Sigmoid colon (tissue), 4 donors: ENCODE measurements at regions not wholly inside any gene's neighbourhood (a gene's known extent, or its start where the extent isn't known, plus 50 kb on each side); places are given as distances from the start of the nearest gene placed in this dataset.

Experiments used
- CTCF ChIP-seq, 4 experiments: fragments of 450-650 bp in 3 of 4; fragments of 200-600 bp in 1 of 4; IDR thresholded peaks; one replicate each; pipeline ENCODE4 v1.5.1; 2016 to 2019; ENCODE audit warnings: antibody characterized with exemption in 4 of 4, mild to moderate bottlenecking in 3 of 4, moderate library complexity in 2 of 4
- POLR2A ChIP-seq, 2 donors: fragments of 450-650 bp; IDR thresholded peaks; one replicate each; pipeline ENCODE4 v1.6.1; 2016; ENCODE audit warnings: antibody characterized with exemption in 2 of 2, mild to moderate bottlenecking in 2 of 2, moderate library complexity in 2 of 2
- POLR2AphosphoS5 ChIP-seq, 4 donors: sonication (generic); formaldehyde crosslinking; IDR thresholded peaks; one replicate each; pipeline ENCODE4 v1.6.1; 2017; ENCODE audit warnings: antibody characterized with exemption in 4 of 4

- no peak for TF ChIP-seq CTCF (IDR thresholded peaks at IDR 0.05)
- no peak for TF ChIP-seq POLR2A (IDR thresholded peaks at IDR 0.05)
- TF ChIP-seq POLR2AphosphoS5 (IDR thresholded peaks at IDR 0.05), result no peak
Measured at GRCh38 chr2:129233751-129234406, 745.6 kb upstream of the RAB6C start.
